ENCODE measurements at regions not wholly inside any gene's neighbourhood (a gene's known extent, or its start where the extent isn't known, plus 50 kb on each side); places are given as distances from the start of the nearest gene placed in this dataset.

- Mint-ChIP-seq H3K9me3 (ENCODE audit: unreplicated experiment) (peaks cover 22% of the 10 kb centered on the region), H3K36me3 (ENCODE audit: insufficient read depth, unreplicated experiment) (no peaks in the 10 kb centered on the region), H3K4me1 (ENCODE audit: low read depth, unreplicated experiment) (no peaks in the 10 kb centered on the region), H3K27ac (ENCODE audit: unreplicated experiment) (no peak overlapping the region), H3K27me3 (ENCODE audit: insufficient read depth, unreplicated experiment) (peaks cover 8% of the 10 kb centered on the region), H3K4me3 (ENCODE audit: unreplicated experiment) (no peak overlapping the region)
- DNase-seq: no peak
- intact Hi-C loops (cut with micrococcal nuclease; ENCODE audit: unreplicated experiment): no loop called here
- Histone ChIP-seq H3K9me3 (peaks cover 23% of the 10 kb centered on the region), H3K27me3 (replicated peaks; ENCODE audit: control insufficient read depth, insufficient read depth, low read length) (no peaks in the 10 kb centered on the region), H3K4me1 (peaks cover 25% of the 10 kb centered on the region), H3K36me3 (ENCODE audit: control insufficient read depth, insufficient read depth, low read length) (no peaks in the 10 kb centered on the region), H3K4me3 (ENCODE audit: low read depth, low read length) (no peak overlapping the region)
- ChIA-PET POLR2A (no interaction called here), CTCF (no interaction called here)
- no TSS peak for BruUV-seq (replicated peaks)
- TF ChIP-seq CTCF (IDR thresholded peaks at IDR 0.05; ENCODE audit: insufficient read depth in 1 of 2, low read depth in 1 of 2, low read length in 1 of 2, severe bottlenecking in 1 of 2, unreplicated experiment in 1 of 2): no peak
Measured at GRCh38 chr20:58109918-58110635, 118.4 kb downstream of the ANKRD60 start.

GRCh38 chr20:58109126-58109880 is 119.2 kb downstream of the ANKRD60 start:
- TF ChIP-seq CTCF (IDR thresholded peaks at IDR 0.05; ENCODE audit: insufficient read depth in 1 of 2, low read depth in 1 of 2, low read length in 1 of 2, severe bottlenecking in 1 of 2, unreplicated experiment in 1 of 2): no peak
- H3K9me3 Mint-ChIP-seq (ENCODE audit: unreplicated experiment): peaks cover 22% of the 10 kb centered on the region
- H3K27me3 Mint-ChIP-seq (ENCODE audit: insufficient read depth, unreplicated experiment): peaks cover 8% of the 10 kb centered on the region
- CTCF ChIA-PET: no interaction called here
- H3K4me3 ChIP-seq (ENCODE audit: low read depth, low read length): no peak overlapping the region
- peaks cover 25% of the 10 kb centered on the region for H3K4me1 ChIP-seq
- intact Hi-C loops (cut with micrococcal nuclease; ENCODE audit: unreplicated experiment): no loop called here
- H3K36me3 ChIP-seq (ENCODE audit: control insufficient read depth, insufficient read depth, low read length): no peaks in the 10 kb centered on the region
- H3K4me3 Mint-ChIP-seq (ENCODE audit: unreplicated experiment): no peak overlapping the region
- no peak for DNase-seq
- no peaks in the 10 kb centered on the region for H3K36me3 Mint-ChIP-seq (ENCODE audit: insufficient read depth, unreplicated experiment)
- H3K27ac Mint-ChIP-seq (ENCODE audit: unreplicated experiment): no peak overlapping the region
- no peaks in the 10 kb centered on the region for H3K27me3 ChIP-seq (replicated peaks; ENCODE audit: control insufficient read depth, insufficient read depth, low read length)
- no TSS peak for BruUV-seq (replicated peaks)
- no peaks in the 10 kb centered on the region for H3K4me1 Mint-ChIP-seq (ENCODE audit: low read depth, unreplicated experiment)
- POLR2A ChIA-PET: no interaction called here
- H3K9me3 ChIP-seq: peaks cover 23% of the 10 kb centered on the region

GRCh38 chr20:58107533-58107932 is 120.9 kb downstream of the ANKRD60 start:
- Mint-ChIP-seq H3K4me1 (ENCODE audit: low read depth, unreplicated experiment) (no peaks in the 10 kb centered on the region), H3K4me3 (ENCODE audit: unreplicated experiment) (no peak overlapping the region), H3K9me3 (ENCODE audit: unreplicated experiment) (peaks cover 22% of the 10 kb centered on the region), H3K27ac (ENCODE audit: unreplicated experiment) (no peak overlapping the region), H3K36me3 (ENCODE audit: insufficient read depth, unreplicated experiment) (no peaks in the 10 kb centered on the region), H3K27me3 (ENCODE audit: insufficient read depth, unreplicated experiment) (peaks cover 11% of the 10 kb centered on the region)
- ChIA-PET POLR2A (no interaction called here), CTCF (no interaction called here)
- TF ChIP-seq CTCF (IDR thresholded peaks at IDR 0.05; ENCODE audit: insufficient read depth in 1 of 2, low read depth in 1 of 2, low read length in 1 of 2, severe bottlenecking in 1 of 2, unreplicated experiment in 1 of 2): no peak
- intact Hi-C loops (cut with micrococcal nuclease; ENCODE audit: unreplicated experiment): no loop called here
- no peak for DNase-seq
- Histone ChIP-seq H3K9me3 (peaks cover 23% of the 10 kb centered on the region), H3K27me3 (replicated peaks; ENCODE audit: control insufficient read depth, insufficient read depth, low read length) (no peaks in the 10 kb centered on the region), H3K36me3 (ENCODE audit: control insufficient read depth, insufficient read depth, low read length) (no peaks in the 10 kb centered on the region), H3K4me1 (peaks cover 22% of the 10 kb centered on the region), H3K4me3 (ENCODE audit: low read depth, low read length) (no peak overlapping the region)
- BruUV-seq (replicated peaks): no TSS peak
